WTC11 (cell line): ENCODE measurements at regions not wholly inside any gene's neighbourhood (a gene's known extent, or its start where the extent isn't known, plus 50 kb on each side); places are given as distances from the start of the nearest gene placed in this dataset.

Source experiments
- ATAC-seq: fragments of 200-7000 bp; cut with Tn5 transposase; 2 replicates; pipeline ENCODE4 v1.10.0; 2021; ENCODE audit warnings: mild to moderate bottlenecking, moderate library complexity
- CTCF ChIA-PET: fragments of 300-600 bp; sonication (Branson Sonifier 250); formaldehyde crosslinking; loops from one replicate; lab custom pipeline; 2021; ENCODE audit warnings: antibody characterized with exemption; lab: Charles Lee
- POLR2A ChIA-PET: fragments of 350-600 bp; sonication (Branson Sonifier 250); formaldehyde crosslinking; loops from one replicate; lab custom pipeline; 2021; ENCODE audit warnings: antibody characterized with exemption; lab: Charles Lee
- DNase-seq: peaks from one replicate; pipeline ENCODE4 v3.0.0; 2021; ENCODE audit warnings: low spot score
- H3K27ac Mint-ChIP-seq: 2 replicates; pipeline ENCODE4 v1.8.0; 2021; ENCODE audit warnings: mixed read lengths
- H3K27me3 Mint-ChIP-seq: 2 replicates; pipeline ENCODE4 v1.8.0; 2021; ENCODE audit warnings: low read depth, mild to moderate bottlenecking, moderate library complexity, mixed read lengths
- H3K36me3 Mint-ChIP-seq: 2 replicates; pipeline ENCODE4 v1.8.0; 2021; ENCODE audit warnings: mixed read lengths
- H3K4me1 Mint-ChIP-seq: 2 replicates; pipeline ENCODE4 v1.8.0; 2022; ENCODE audit warnings: mixed read lengths
- H3K4me3 Mint-ChIP-seq: 2 replicates; pipeline ENCODE4 v1.8.0; 2021; ENCODE audit warnings: mild to moderate bottlenecking, moderate library complexity, mixed read lengths
- H3K9me3 Mint-ChIP-seq: 2 replicates; pipeline ENCODE4 v1.8.0; 2021; ENCODE audit warnings: mixed read lengths
- AFF4 ChIP-seq: sonication (generic); formaldehyde crosslinking; IDR thresholded peaks from 2 replicates; pipeline ENCODE4 v1.8.1; 2023; ENCODE audit warnings: mild to moderate bottlenecking, missing genetic modification reagents, borderline replicate concordance
- ARID4B ChIP-seq: sonication (generic); formaldehyde crosslinking; IDR thresholded peaks from 2 replicates; pipeline ENCODE4 v1.8.0; 2023; ENCODE audit warnings: missing genetic modification reagents, mild to moderate bottlenecking, borderline replicate concordance
- CBFB ChIP-seq: sonication (generic); formaldehyde crosslinking; IDR thresholded peaks from 2 replicates; pipeline ENCODE4 v1.8.1; 2022; ENCODE audit warnings: mild to moderate bottlenecking, low read depth, missing genetic modification reagents
- CREB1 ChIP-seq: sonication (generic); formaldehyde crosslinking; IDR thresholded peaks from 2 replicates; pipeline ENCODE4 v1.8.0; 2023; ENCODE audit warnings: mild to moderate bottlenecking, missing genetic modification reagents
- E2F4 ChIP-seq: sonication (generic); formaldehyde crosslinking; IDR thresholded peaks from 2 replicates; pipeline ENCODE4 v1.8.1; 2022; ENCODE audit warnings: low read depth, mild to moderate bottlenecking, moderate library complexity, missing genetic modification reagents, borderline replicate concordance
- EMX1 ChIP-seq: fragments of 250-450 bp; sonication (Bioruptor Pico); IDR thresholded peaks from 2 replicates; pipeline ENCODE4 v1.8.0; 2021; ENCODE audit warnings: mild to moderate bottlenecking
- FOXK1 ChIP-seq: sonication (generic); formaldehyde crosslinking; IDR thresholded peaks from 2 replicates; pipeline ENCODE4 v1.8.0; 2022; ENCODE audit warnings: mild to moderate bottlenecking, moderate library complexity, missing genetic modification reagents
- FOXP4 ChIP-seq: sonication (generic); formaldehyde crosslinking; IDR thresholded peaks from 2 replicates; pipeline ENCODE4 v1.8.0; 2022; ENCODE audit warnings: mild to moderate bottlenecking, missing genetic modification reagents
- GTF2I ChIP-seq: fragments of 250-450 bp; sonication (Bioruptor Pico); conservative IDR thresholded peaks from 2 replicates; pipeline ENCODE4 v1.4.0; 2021; ENCODE audit warnings: mild to moderate bottlenecking
- JUN ChIP-seq: sonication (generic); formaldehyde crosslinking; IDR thresholded peaks from 2 replicates; pipeline ENCODE4 v1.8.0; 2023; ENCODE audit warnings: mild to moderate bottlenecking, missing genetic modification reagents
- MAX ChIP-seq: sonication (generic); formaldehyde crosslinking; IDR thresholded peaks from 2 replicates; pipeline ENCODE4 v1.8.0; 2022; ENCODE audit warnings: mild to moderate bottlenecking, missing genetic modification reagents
- MLX ChIP-seq: sonication (generic); formaldehyde crosslinking; IDR thresholded peaks from 2 replicates; pipeline ENCODE4 v1.8.1; 2023; ENCODE audit warnings: mild to moderate bottlenecking, missing genetic modification reagents, moderate library complexity
- MXD4 ChIP-seq: fragments of 250-450 bp; sonication (Bioruptor Pico); IDR thresholded peaks from 2 replicates; pipeline ENCODE4 v1.8.0; 2021; ENCODE audit warnings: mild to moderate bottlenecking, moderate library complexity, borderline replicate concordance
- NR1H2 ChIP-seq: sonication (generic); formaldehyde crosslinking; IDR thresholded peaks from 2 replicates; pipeline ENCODE4 v1.9.0; 2021; ENCODE audit warnings: mild to moderate bottlenecking, moderate library complexity, missing genetic modification reagents
- OVOL2 ChIP-seq: fragments of 250-450 bp; sonication (Bioruptor Pico); IDR thresholded peaks from 2 replicates; pipeline ENCODE4 v1.9.0; 2021; ENCODE audit warnings: mild to moderate bottlenecking, borderline replicate concordance
- RELA ChIP-seq: sonication (generic); formaldehyde crosslinking; IDR thresholded peaks from 2 replicates; pipeline ENCODE4 v1.8.1; 2022; ENCODE audit warnings: missing genetic modification reagents, mild to moderate bottlenecking, borderline replicate concordance
- TEAD4 ChIP-seq: sonication (generic); formaldehyde crosslinking; IDR thresholded peaks from 2 replicates; pipeline ENCODE4 v1.8.0; 2022; ENCODE audit warnings: mild to moderate bottlenecking, missing genetic modification reagents
- ZNF138 ChIP-seq: sonication (generic); formaldehyde crosslinking; conservative IDR thresholded peaks from 2 replicates; pipeline ENCODE4 v1.8.1; 2022; ENCODE audit warnings: mild to moderate bottlenecking, moderate library complexity, missing genetic modification reagents
- ZNF263 ChIP-seq: sonication (generic); formaldehyde crosslinking; IDR thresholded peaks from 2 replicates; pipeline ENCODE4 v1.8.1; 2022; ENCODE audit warnings: low read depth, mild to moderate bottlenecking, moderate library complexity, missing genetic modification reagents
- ZNF281 ChIP-seq: sonication (generic); formaldehyde crosslinking; IDR thresholded peaks from 2 replicates; pipeline ENCODE4 v1.8.0; 2023; ENCODE audit warnings: mild to moderate bottlenecking, missing genetic modification reagents
- ZNF317 ChIP-seq: sonication (generic); formaldehyde crosslinking; IDR thresholded peaks from 2 replicates; pipeline ENCODE4 v1.8.1; 2023; ENCODE audit warnings: low read depth, mild to moderate bottlenecking, moderate library complexity, missing genetic modification reagents, borderline replicate concordance

- no peak for TF ChIP-seq AFF4 (CRISPR knock-in tag)
- no peak for TF ChIP-seq RELA (CRISPR knock-in tag)
- TF ChIP-seq E2F4 (CRISPR knock-in tag) = no peak
- TF ChIP-seq CBFB = no peak
- no peak for TF ChIP-seq ARID4B (CRISPR knock-in tag)
- TF ChIP-seq MLX = no peak
- TF ChIP-seq, all 79 proteins: peak for 0
These were observed 73.4 kb upstream of the TEAD1 start (continued) for GRCh38 chr11:12600829-12601228.

GRCh38 chr11:12602421-12602820, 71.8 kb upstream of the TEAD1 start:
- Mint-ChIP-seq H3K27me3 (no peaks in the 10 kb centered on the region), H3K4me3 (no peak overlapping the region), H3K4me1 (peaks cover 15% of the 10 kb centered on the region), H3K27ac (no peak overlapping the region), H3K9me3 (no peaks in the 10 kb centered on the region), H3K36me3 (no peaks in the 10 kb centered on the region)
- TF ChIP-seq ZNF281 (no peak), MAX (CRISPR knock-in tag) (no peak), NR1H2 (CRISPR knock-in tag) (no peak), MXD4 (CRISPR knock-in tag) (no peak), CREB1 (no peak), ZNF263 (CRISPR knock-in tag) (no peak), ZNF317 (CRISPR knock-in tag) (no peak), JUN (CRISPR knock-in tag) (no peak), EMX1 (CRISPR knock-in tag) (no peak), TEAD4 (no peak), RELA (CRISPR knock-in tag) (no peak), ZNF138 (CRISPR knock-in tag) (no peak), FOXK1 (CRISPR knock-in tag) (no peak), OVOL2 (CRISPR knock-in tag) (no peak), GTF2I (CRISPR knock-in tag) (no peak), FOXP4 (CRISPR knock-in tag) (no peak)
- CTCF ChIA-PET = interaction anchor here (1.0 to 1.3 kb wide), 2 partner anchors 116 to 271 kb away, joined by 3 to 6 read pairs; no protein-coding TSS in a partner anchor
- POLR2A ChIA-PET = interaction anchor here (0.7 kb wide), 1 partner anchor 130 kb away, joined by 3 read pairs; no protein-coding TSS in a partner anchor
- DNase-seq (no peak), ATAC-seq (no peak)
